GM20000 (cell line): ENCODE measurements at regions not wholly inside any gene's neighbourhood (a gene's known extent, or its start where the extent isn't known, plus 50 kb on each side); places are given as distances from the start of the nearest gene placed in this dataset.
"Not testable (repeated sequence)": the region's sequence is repeated elsewhere in the genome, so short reads cannot be mapped to it uniquely, and the experiment has no call there.

Experiments
- DNase-seq: peaks from one replicate; pipeline ENCODE4 v3.0.0; 2012; ENCODE audit warnings: low spot score
- CTCF ChIP-seq: IDR thresholded peaks from 2 replicates; pipeline ENCODE4 v1.5.1; 2012; ENCODE audit warnings: mild to moderate bottlenecking, control low read depth; ENCODE audit errors: extremely low read depth, missing control alignments

- TF ChIP-seq CTCF, result no peak
- DNase-seq, result no peak
These were observed 346.8 kb upstream of the ARID1B start for GRCh38 chr6:156430386-156430785.

GRCh38 chr6:156427345-156427744, 349.8 kb upstream of the ARID1B start:
- TF ChIP-seq CTCF, result no peak
- DNase-seq, result no peak

GRCh38 chr6:156425359-156426020, 351.7 kb upstream of the ARID1B start:
- no peak for TF ChIP-seq CTCF
- no peak for DNase-seq

GRCh38 chr6:156423829-156424228, 353.3 kb upstream of the ARID1B start:
- TF ChIP-seq CTCF, result no peak
- no peak for DNase-seq

- DNase-seq, result no peak
- no peak for TF ChIP-seq CTCF
These were observed 354.1 kb upstream of the ARID1B start for GRCh38 chr6:156423075-156423474.

GRCh38 chr6:156421933-156422332, 355.2 kb upstream of the ARID1B start:
- no peak for DNase-seq

GRCh38 chr6:156421301-156421700, 355.9 kb upstream of the ARID1B start:
- not testable (repeated sequence) for DNase-seq

More at GRCh38 chr6:156421933-156422332, 355.2 kb upstream of the ARID1B start:
- no peak for TF ChIP-seq CTCF

- no peak for TF ChIP-seq CTCF
- DNase-seq, result no peak
These were observed 356.8 kb upstream of the ARID1B start for GRCh38 chr6:156420172-156420993.
